Natural killer cell (primary cell): ENCODE measurements at regions not wholly inside any gene's neighbourhood (a gene's known extent, or its start where the extent isn't known, plus 50 kb on each side); places are given as distances from the start of the nearest gene placed in this dataset.

Experiments used
- ATAC-seq, 3 donors: fragments of 150-1000 bp in 2 of 3; fragments of 200-7000 bp in 1 of 3; cut with Tn5 transposase; 1 replicate in 1 of 3; 2 replicates in 2 of 3; pipeline ENCODE4 v1.10.0; 2021; ENCODE audit warnings: mild to moderate bottlenecking in 2 of 3, moderate library complexity in 2 of 3
- DNase-seq, 2 donors: peaks; one replicate each; pipeline versions ENCODE4 v3.0.0 to v3.0.0-alpha.2; 2013 to 2021; ENCODE audit warnings: mixed read lengths in 1 of 2
- H3K27ac ChIP-seq: one replicate; pipeline ENCODE4 v1.5.1; 2013; ENCODE audit warnings: mild to moderate bottlenecking, low read length
- H3K27me3 ChIP-seq: one replicate; pipeline ENCODE4 v1.6.1; 2013; ENCODE audit warnings: low read length; ENCODE audit not compliant: control insufficient read depth, insufficient read depth
- H3K36me3 ChIP-seq: one replicate; pipeline ENCODE4 v1.6.1; 2013; ENCODE audit warnings: low read length; ENCODE audit not compliant: control insufficient read depth, insufficient read depth
- H3K4me1 ChIP-seq: one replicate; pipeline ENCODE4 v1.6.1; 2013; ENCODE audit warnings: low read length; ENCODE audit not compliant: control insufficient read depth, insufficient read depth
- H3K4me3 ChIP-seq: one replicate; pipeline ENCODE4 v1.5.1; 2013; ENCODE audit warnings: low read length
- H3K9me3 ChIP-seq: one replicate; pipeline ENCODE4 v1.6.1; 2013; ENCODE audit warnings: low read length; ENCODE audit not compliant: control insufficient read depth, insufficient read depth
- H3K27ac Mint-ChIP-seq, 2 donors: one replicate each; pipeline ENCODE4 v1.8.0; 2022; ENCODE audit warnings: mild to moderate bottlenecking in 2 of 2, mixed read lengths in 2 of 2, moderate library complexity in 1 of 2
- H3K27me3 Mint-ChIP-seq, 2 donors: one replicate each; pipeline ENCODE4 v1.8.0; 2022; ENCODE audit warnings: low read depth in 2 of 2, mixed read lengths in 2 of 2
- H3K36me3 Mint-ChIP-seq: one replicate; pipeline ENCODE4 v1.8.0; 2022; ENCODE audit warnings: mixed read lengths
- H3K4me1 Mint-ChIP-seq, 2 donors: one replicate each; pipeline ENCODE4 v1.8.0; 2022; ENCODE audit warnings: mixed read lengths in 2 of 2
- H3K4me3 Mint-ChIP-seq: one replicate; pipeline ENCODE4 v1.8.0; 2022; ENCODE audit warnings: mild to moderate bottlenecking, moderate library complexity, mixed read lengths
- H3K9me3 Mint-ChIP-seq, 2 donors: one replicate each; pipeline ENCODE4 v1.8.0; 2022; ENCODE audit warnings: mixed read lengths in 2 of 2
- CTCF ChIP-seq: fragments of 200-600 bp; IDR thresholded peaks from one replicate; pipeline ENCODE4 v1.8.0; 2022; ENCODE audit warnings: antibody characterized with exemption
- WGBS: methylation state at CpG from one replicate; pipeline ENCODE4 v1.1.7; 2013; ENCODE audit warnings: missing lambda C conversion rate; ENCODE audit not compliant: insufficient coverage; 5-methylcytosine and 5-hydroxymethylcytosine counted together
- intact Hi-C: fragments of 100-400 bp; cut with micrococcal nuclease; formaldehyde crosslinking; loops from one replicate; pipeline ENCODE4 v1.14.2; 2022

- DNase-seq (no peak), ATAC-seq (no peak)
- no peak overlapping the region for H3K27ac ChIP-seq
- Mint-ChIP-seq H3K4me3 (no peak overlapping the region), H3K36me3 (no peaks in the 10 kb centered on the region), H3K4me1 (no peaks in the 10 kb centered on the region), H3K27ac (no peak overlapping the region), H3K9me3 (no peaks in the 10 kb centered on the region), H3K27me3 (peaks cover 2 to 3% of the 10 kb centered on the region in 2 donors)
- TF ChIP-seq CTCF, result no peak
- no peaks in the 10 kb centered on the region for H3K27me3 ChIP-seq
- H3K4me1 ChIP-seq, result no peaks in the 10 kb centered on the region
- H3K9me3 ChIP-seq, result no peaks in the 10 kb centered on the region
- intact Hi-C loops, result no loop called here
- no peaks in the 10 kb centered on the region for H3K36me3 ChIP-seq
- WGBS, result 88% methylated on average over 2 of the region's 3 CpGs
- H3K4me3 ChIP-seq, result no peak overlapping the region
These were observed 265.2 kb downstream of the TMEM38B start for GRCh38 chr9:105959531-105959930.

GRCh38 chr9:105963343-105964099, 269.2 kb downstream of the TMEM38B start:
- no peak overlapping the region for H3K27ac ChIP-seq
- ATAC-seq (no peak), DNase-seq (no peak)
- Mint-ChIP-seq H3K36me3 (no peaks in the 10 kb centered on the region), H3K4me3 (no peak overlapping the region), H3K27me3 (no peaks in the 10 kb centered on the region), H3K27ac (no peak overlapping the region), H3K9me3 (no peaks in the 10 kb centered on the region), H3K4me1 (no peaks in the 10 kb centered on the region)
- H3K9me3 ChIP-seq, result no peaks in the 10 kb centered on the region
- 92% methylated on average over 1 of the region's 4 CpGs for WGBS
- intact Hi-C loops, result no loop called here
- H3K4me1 ChIP-seq, result no peaks in the 10 kb centered on the region
- TF ChIP-seq CTCF, result no peak
- no peak overlapping the region for H3K4me3 ChIP-seq
- H3K27me3 ChIP-seq, result no peaks in the 10 kb centered on the region
- no peaks in the 10 kb centered on the region for H3K36me3 ChIP-seq

DNA sequence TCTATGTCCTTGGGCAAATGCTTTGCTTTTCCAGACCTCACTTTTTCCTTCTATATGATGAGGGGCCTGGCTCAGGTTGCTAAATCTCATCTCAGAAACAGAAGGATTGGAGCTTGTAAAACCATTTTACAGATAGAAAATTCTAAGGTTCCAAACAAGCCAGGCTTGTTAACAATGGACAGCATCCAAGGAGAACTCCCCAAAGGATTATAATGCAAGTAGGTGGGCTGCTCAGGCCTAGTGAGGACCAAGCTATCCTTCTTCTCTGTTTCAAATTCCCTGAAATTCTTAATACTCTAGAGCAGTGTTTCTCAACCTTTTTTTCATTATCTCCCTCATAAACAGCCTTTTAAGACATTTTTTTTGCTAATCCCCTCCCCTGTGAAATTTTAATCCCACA, 269.8 kb downstream of the TMEM38B start:
- no peak for TF ChIP-seq CTCF
- Mint-ChIP-seq H3K4me1 (no peaks in the 10 kb centered on the region), H3K27ac (no peak overlapping the region), H3K36me3 (no peaks in the 10 kb centered on the region), H3K27me3 (no peaks in the 10 kb centered on the region), H3K9me3 (no peaks in the 10 kb centered on the region), H3K4me3 (no peak overlapping the region)
- no peak for DNase-seq
- no peaks in the 10 kb centered on the region for H3K36me3 ChIP-seq
- no peaks in the 10 kb centered on the region for H3K4me1 ChIP-seq
- no peak overlapping the region for H3K4me3 ChIP-seq
- H3K9me3 ChIP-seq, result no peaks in the 10 kb centered on the region
- intact Hi-C loops, result no loop called here
- no peak overlapping the region for H3K27ac ChIP-seq
- H3K27me3 ChIP-seq, result no peaks in the 10 kb centered on the region
- ATAC-seq, result no peak

- no peak overlapping the region for H3K4me3 ChIP-seq
- Mint-ChIP-seq H3K4me3 (no peak overlapping the region), H3K4me1 (no peaks in the 10 kb centered on the region), H3K27me3 (no peaks in the 10 kb centered on the region), H3K36me3 (no peaks in the 10 kb centered on the region), H3K27ac (no peak overlapping the region), H3K9me3 (no peaks in the 10 kb centered on the region)
- no peaks in the 10 kb centered on the region for H3K4me1 ChIP-seq
- intact Hi-C loops, result no loop called here
- H3K27ac ChIP-seq, result no peak overlapping the region
- 100% methylated on average over 1 of the region's 1 CpG for WGBS
- no peaks in the 10 kb centered on the region for H3K27me3 ChIP-seq
- no peaks in the 10 kb centered on the region for H3K36me3 ChIP-seq
- no peak for DNase-seq
- H3K9me3 ChIP-seq, result no peaks in the 10 kb centered on the region
- ATAC-seq, result no peak
- TF ChIP-seq CTCF, result no peak
These were observed 272.5 kb downstream of the TMEM38B start for GRCh38 chr9:105966834-105967233.
